GM19035 (cell line): ENCODE measurements at regions not wholly inside any gene's neighbourhood (a gene's known extent, or its start where the extent isn't known, plus 50 kb on each side); places are given as distances from the start of the nearest gene placed in this dataset.

ENCODE experiments used
- ATAC-seq: cut with Tn5 transposase; IDR thresholded peaks from one replicate; pipeline ENCODE4 v1.9.1; 2021; ENCODE audit not compliant: unreplicated experiment

DNA sequence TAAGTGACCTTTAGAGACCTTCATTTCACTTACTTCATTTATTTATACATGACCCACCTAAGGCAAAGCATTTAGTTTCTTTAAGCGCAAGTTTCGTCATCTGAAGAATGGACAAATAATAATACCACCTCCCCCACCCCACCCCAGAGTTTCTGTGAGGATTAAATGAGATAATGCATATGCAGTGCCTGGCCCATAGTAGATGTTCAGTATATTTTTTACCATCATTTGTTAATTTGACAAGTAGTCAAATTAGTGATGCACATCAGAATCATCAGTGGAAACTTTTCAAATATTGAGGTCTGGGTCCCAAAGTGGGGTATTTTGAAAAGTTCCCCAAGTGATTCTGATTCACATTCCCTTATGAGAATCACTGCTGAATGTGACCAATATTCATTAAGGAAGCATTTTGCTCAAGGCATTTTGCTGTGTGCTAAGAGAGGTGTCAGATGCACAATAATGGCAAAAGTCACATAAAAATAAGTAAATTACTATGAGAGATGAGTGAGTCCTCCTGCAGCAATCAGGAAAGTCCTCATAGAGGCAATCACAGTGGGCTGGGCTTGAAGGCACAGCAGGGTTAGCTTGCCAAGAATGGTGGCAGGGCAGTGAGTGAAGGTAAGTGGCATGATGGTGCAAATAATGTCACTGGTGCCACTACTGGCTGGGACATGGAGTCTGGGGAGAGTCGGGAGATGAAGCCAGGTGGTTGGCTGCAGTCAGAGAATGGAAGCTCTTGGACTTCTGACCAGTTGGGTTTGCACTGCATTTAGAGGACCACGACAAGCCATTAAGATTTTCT lies 244.1 kb downstream of the PTEN start:
- ATAC-seq = no peak

- ATAC-seq = no peak
These were observed 244.7 kb downstream of the PTEN start for GRCh38 chr10:88108115-88108610.

GRCh38 chr10:88110355-88110754 lies 246.9 kb downstream of the PTEN start:
- no peak for ATAC-seq

DNA sequence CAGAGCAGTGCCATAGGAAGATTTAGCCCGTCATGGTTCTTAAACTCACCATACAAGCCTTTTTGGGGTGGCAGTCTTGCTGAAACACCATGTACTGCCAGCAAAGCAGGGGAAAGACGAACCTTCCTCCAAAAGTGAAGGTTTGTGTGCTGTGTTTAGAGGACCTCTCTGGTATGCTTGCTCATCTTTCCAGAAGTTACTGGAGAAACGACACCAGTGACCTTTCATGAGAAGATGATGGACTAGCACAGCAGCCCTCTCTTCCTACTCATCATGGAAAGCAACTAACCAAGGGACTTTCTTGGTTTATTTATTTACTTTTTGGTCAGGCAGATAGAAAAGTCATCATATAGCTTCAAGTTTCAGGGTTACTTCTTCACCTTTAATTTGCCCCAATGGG lies 247.4 kb downstream of the PTEN start:
- ATAC-seq = no peak

DNA sequence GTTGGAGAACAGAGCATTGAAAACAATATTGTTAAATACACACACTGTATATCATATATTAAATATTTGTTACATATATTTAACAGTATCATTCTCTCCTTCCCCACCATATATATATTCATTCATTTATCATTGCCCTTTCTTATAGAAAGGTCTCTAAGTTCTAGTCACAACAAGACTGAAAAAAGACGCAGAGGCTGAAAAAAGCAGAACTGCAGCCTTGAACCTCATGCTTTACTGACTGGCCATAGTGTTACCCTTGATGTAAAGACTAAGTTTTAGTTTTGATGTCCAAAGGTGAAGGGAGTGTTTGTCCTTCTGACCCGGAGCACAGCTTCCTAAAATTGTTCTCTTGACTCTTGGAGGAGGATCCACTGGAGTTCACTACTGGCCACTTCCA lies 247.9 kb downstream of the PTEN start:
- no peak for ATAC-seq

DNA sequence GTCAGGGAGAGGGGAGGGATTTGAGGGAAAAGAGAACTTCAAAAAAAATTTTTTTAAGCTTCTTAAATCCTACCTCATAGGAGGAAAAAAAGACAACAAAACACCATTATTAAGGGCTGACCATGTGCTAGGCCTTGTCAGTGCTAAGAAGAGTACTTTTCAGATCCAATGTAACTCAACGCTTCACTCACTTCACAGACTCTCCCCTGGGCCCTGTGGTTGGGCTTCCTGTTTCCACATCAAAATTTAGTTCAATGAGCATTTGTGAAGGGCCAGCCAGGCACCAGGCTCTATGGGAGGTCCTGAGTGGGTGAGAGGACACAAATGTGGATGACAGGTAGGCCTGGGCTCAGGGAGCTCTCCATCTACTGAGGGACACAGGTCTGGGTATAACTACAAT lies 249.8 kb downstream of the PTEN start:
- no peak for ATAC-seq

- no peak for ATAC-seq
These were observed 250.3 kb downstream of the PTEN start for GRCh38 chr10:88113657-88114272.

DNA sequence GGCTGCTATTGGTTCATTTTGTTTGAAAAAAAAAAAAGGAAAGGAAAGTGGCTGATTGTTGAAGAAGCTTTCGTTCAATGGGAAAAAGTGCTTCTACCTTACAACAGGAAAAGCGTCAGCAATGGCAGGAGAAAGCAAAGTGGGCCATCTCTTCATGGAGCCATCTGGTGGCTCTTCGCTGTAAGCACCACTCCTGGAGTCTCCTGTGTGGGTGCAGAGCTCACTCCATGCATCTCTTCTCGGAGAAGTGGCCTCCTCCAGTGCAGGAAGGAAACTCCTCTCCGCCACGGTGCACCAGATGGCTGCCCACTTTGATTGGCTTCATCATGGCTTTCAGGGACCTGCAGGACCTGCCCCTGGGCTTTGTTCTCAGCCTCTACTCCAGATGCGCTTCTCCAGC lies 250.9 kb downstream of the PTEN start:
- no peak for ATAC-seq

GRCh38 chr10:88115407-88115806 lies 252.0 kb downstream of the PTEN start:
- no peak for ATAC-seq

GRCh38 chr10:88115968-88116367 lies 252.5 kb downstream of the PTEN start:
- ATAC-seq = no peak

GRCh38 chr10:88116481-88116880 lies 253.1 kb downstream of the PTEN start:
- no peak for ATAC-seq

GRCh38 chr10:88116971-88117626 lies 253.7 kb downstream of the PTEN start:
- ATAC-seq = no peak

GRCh38 chr10:88117869-88118632 lies 254.6 kb downstream of the PTEN start:
- no peak for ATAC-seq

- ATAC-seq = no peak
These were observed 255.3 kb downstream of the PTEN start for GRCh38 chr10:88118729-88119128.

GRCh38 chr10:88119160-88119559 lies 255.7 kb downstream of the PTEN start:
- no peak for ATAC-seq

DNA sequence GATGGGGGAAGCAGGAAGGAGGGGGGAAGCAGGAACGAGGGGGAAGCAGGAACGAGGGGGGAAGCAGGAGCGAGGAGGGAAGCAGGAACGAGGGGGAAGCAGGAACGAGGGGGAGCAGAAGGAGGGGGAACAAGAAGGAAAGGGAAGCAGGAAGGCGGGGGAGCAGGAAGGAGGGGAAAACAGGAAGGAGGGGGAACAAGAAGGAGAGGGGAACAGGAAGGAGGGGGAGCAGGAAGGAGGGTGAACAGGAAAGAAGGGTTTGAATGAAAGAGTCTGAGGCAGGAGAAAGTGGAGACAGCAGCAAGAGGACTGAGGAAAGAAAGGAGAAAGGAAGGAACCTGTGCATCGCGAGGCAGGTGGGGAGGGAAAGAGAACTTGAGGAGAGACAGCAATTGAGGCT lies 256.6 kb downstream of the PTEN start:
- ATAC-seq = no peak

DNA sequence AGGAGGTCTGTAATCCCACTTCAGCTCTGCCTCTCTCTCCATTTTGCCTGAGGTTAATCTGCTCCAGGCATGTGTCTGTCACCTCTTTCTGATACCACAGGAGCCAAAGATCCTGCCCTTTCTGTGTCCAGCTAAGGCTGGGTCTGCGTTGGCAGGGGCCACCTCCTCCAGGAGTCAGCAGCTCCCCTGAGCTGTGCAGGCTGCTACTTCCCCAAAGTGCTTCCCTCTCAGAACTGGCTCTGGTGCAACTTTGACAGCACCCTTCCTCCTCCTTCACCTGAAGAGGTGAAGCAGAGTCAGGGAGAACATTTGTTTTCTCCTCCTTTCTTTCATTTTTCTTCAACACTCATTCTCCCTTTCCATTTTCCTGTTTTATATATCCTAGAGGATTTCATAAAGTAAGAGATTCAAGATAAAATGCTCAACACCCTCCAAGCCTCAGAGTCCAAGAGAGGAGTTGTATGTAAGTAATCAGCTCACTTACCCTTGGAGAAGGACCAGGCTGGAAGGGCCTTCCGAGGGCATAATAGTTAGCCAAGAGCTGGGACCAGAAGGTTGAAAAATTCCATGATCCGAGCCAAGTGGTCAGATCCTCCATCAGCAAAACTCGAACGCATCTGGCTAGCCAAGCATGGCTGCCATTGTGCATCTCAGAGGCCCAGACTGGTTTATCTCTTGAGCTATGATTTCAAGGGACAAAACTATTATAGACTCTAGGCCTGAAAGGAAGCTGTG lies 257.3 kb downstream of the PTEN start:
- no peak for ATAC-seq

DNA sequence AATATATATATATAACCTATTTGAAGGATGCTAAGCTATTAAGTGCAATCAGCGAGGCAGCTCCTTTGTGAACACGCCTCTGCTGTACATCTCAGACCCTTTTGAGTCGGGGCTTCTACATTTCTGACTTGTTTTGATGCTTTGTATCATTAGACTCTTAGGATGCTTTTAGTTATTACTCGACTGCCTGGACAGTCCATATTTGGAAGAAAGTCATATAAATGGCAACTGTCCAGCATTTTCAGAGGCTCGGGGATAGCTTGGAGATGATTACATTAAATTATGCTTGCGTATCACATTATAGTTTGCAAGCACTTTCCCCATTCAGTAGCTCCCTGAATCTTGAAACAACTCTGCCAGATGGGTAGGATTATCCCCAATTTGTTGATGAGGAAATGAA lies 257.9 kb downstream of the PTEN start:
- ATAC-seq = no peak

DNA sequence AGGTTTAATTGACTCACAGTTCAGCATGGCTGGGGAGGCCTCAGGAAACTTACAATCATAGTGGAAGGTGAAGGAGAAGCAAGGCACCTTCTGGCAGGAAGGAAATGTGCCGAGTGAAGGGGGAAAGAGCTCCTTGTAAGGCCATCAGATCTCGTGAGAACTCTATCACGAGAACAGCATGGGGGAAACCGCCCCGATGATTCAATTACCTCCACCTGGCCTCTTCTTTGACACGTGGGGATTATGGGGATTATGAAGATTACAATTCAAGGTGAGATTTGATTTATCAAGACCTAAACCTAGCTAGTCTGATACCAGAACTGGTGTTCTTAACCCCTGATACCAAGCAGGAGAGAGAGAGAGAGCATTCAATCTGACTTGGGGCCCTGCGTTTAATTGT lies 258.7 kb downstream of the PTEN start:
- ATAC-seq = no peak

DNA sequence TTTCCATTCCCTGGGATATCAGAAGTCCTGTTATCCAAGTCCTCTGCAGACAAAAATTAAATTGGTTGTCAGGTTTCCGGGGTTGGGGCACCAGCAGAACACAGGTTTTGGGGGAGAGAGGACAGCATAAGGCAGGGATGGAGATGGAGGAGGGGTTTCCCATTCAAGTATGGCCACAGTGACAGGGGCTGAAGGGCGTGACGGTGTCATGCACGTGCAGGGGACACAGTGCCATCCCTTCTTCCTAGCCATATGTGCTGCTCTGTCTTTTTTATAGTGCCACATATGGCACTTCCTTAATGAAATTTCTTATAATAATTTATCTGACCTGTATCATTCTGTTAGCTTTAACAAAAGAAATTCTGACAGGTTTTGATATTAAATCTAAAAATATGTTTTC lies 259.2 kb downstream of the PTEN start:
- no peak for ATAC-seq

DNA sequence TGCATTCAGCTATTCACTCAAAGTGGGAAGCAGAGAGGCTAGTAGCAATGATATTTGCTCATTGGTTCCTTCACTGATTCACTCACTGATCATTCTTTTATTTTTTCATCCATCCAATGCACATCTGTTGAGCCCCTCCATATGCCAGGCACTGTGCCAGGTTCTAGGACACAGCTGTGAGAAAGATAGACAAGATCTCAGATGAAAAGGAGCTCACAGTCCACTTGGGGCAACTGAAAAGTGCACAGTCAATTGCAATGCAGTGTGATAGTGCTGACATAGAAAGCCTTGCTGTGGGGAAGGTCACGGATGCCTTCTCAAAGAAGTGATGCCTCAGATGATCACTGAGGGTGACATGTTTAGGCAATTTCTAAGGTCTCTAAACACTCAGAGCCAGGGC lies 262.3 kb downstream of the PTEN start:
- ATAC-seq = no peak
